Loucy (cell line): ENCODE measurements at regions not wholly inside any gene's neighbourhood (a gene's known extent, or its start where the extent isn't known, plus 50 kb on each side); places are given as distances from the start of the nearest gene placed in this dataset.

ENCODE experiments used
- H2AFZ ChIP-seq: fragments of 200-600 bp; sonication (generic); 2 replicates; pipeline ENCODE4 v1.6.0; 2016; ENCODE audit warnings: antibody characterized with exemption, mild to moderate bottlenecking, low read length, moderate library complexity
- H3F3A ChIP-seq: fragments of 200-600 bp; 2 replicates; pipeline ENCODE4 v1.6.0; 2016; ENCODE audit warnings: antibody characterized with exemption, low read depth, mild to moderate bottlenecking
- H3K27me3 ChIP-seq: fragments of 200-600 bp; sonication (generic); 2 replicates; pipeline ENCODE4 v1.6.1; 2014; ENCODE audit warnings: low read length, mild to moderate bottlenecking; ENCODE audit not compliant: insufficient read depth, poor library complexity, severe bottlenecking
- H3K36me3 ChIP-seq: fragments of 200-600 bp; sonication (generic); 2 replicates; pipeline ENCODE4 v1.6.1; 2016; ENCODE audit warnings: low read length; ENCODE audit not compliant: insufficient read depth
- H3K4me1 ChIP-seq: fragments of 200-600 bp; sonication (generic); 2 replicates; pipeline ENCODE4 v1.5.1; 2014; ENCODE audit warnings: low read length, mild to moderate bottlenecking; ENCODE audit not compliant: insufficient read depth, poor library complexity, severe bottlenecking
- H3K4me2 ChIP-seq: fragments of 200-600 bp; sonication (generic); 2 replicates; pipeline ENCODE4 v1.6.0; 2014; ENCODE audit warnings: antibody characterized with exemption, low read length, low read depth, mild to moderate bottlenecking; ENCODE audit not compliant: poor library complexity, severe bottlenecking
- H3K4me3 ChIP-seq: fragments of 200-600 bp; sonication (generic); 2 replicates; pipeline ENCODE4 v1.5.1; 2014; ENCODE audit warnings: low read length, mild to moderate bottlenecking, mixed read lengths; ENCODE audit not compliant: poor library complexity, severe bottlenecking
- H3K79me2 ChIP-seq: fragments of 200-600 bp; sonication (generic); 2 replicates; pipeline ENCODE4 v1.6.1; 2014; ENCODE audit warnings: low read length; ENCODE audit not compliant: insufficient read depth
- H3K9ac ChIP-seq: fragments of 200-600 bp; sonication (generic); 2 replicates; pipeline ENCODE4 v1.6.0; 2014; ENCODE audit warnings: mild to moderate bottlenecking, low read depth, low read length, moderate library complexity; ENCODE audit not compliant: poor library complexity, severe bottlenecking
- H3K9me2 ChIP-seq: fragments of 200-600 bp; sonication (generic); replicated peaks from 2 replicates; pipeline ENCODE4 v1.6.1; 2016; ENCODE audit warnings: low read depth, low read length, mixed read lengths
- H3K9me3 ChIP-seq: fragments of 200-600 bp; sonication (generic); 2 replicates; pipeline ENCODE4 v1.6.1; 2014; ENCODE audit warnings: mild to moderate bottlenecking, antibody characterized with exemption, low read length, low read depth; ENCODE audit not compliant: insufficient read depth
- H4K20me1 ChIP-seq: fragments of 200-600 bp; sonication (generic); 2 replicates; pipeline ENCODE4 v1.6.0; 2014; ENCODE audit warnings: antibody characterized with exemption, low read length, mild to moderate bottlenecking; ENCODE audit not compliant: insufficient read depth, poor library complexity, severe bottlenecking
- CTCF ChIP-seq: fragments of 200-600 bp; sonication (generic); conservative IDR thresholded peaks from 2 replicates; pipeline ENCODE4 v1.5.1; 2014; ENCODE audit warnings: mild to moderate bottlenecking, antibody characterized with exemption, low read length
- EZH2phosphoT487 ChIP-seq: fragments of 200-600 bp; IDR thresholded peaks from 2 replicates; pipeline ENCODE4 v1.6.1; 2018; ENCODE audit warnings: antibody characterized with exemption, mild to moderate bottlenecking, moderate library complexity, borderline replicate concordance

GRCh38 chr12:24381790-24382189 lies 432.3 kb upstream of the SOX5 start:
- H3K27me3 ChIP-seq, result no peaks in the 10 kb centered on the region
- no peak overlapping the region for H3K4me2 ChIP-seq
- no peak overlapping the region for H2AFZ ChIP-seq
- H3K36me3 ChIP-seq, result no peaks in the 10 kb centered on the region
- H3F3A ChIP-seq, result no peaks in the 10 kb centered on the region
- no peak overlapping the region for H3K4me3 ChIP-seq
- peaks cover 17% of the 10 kb centered on the region for H3K4me1 ChIP-seq
- H3K79me2 ChIP-seq, result no peaks in the 10 kb centered on the region
- TF ChIP-seq EZH2phosphoT487 (no peak), CTCF (no peak)
- no peaks in the 10 kb centered on the region for H3K9me3 ChIP-seq
- no peaks in the 10 kb centered on the region for H3K9me2 ChIP-seq
- no peaks in the 10 kb centered on the region for H4K20me1 ChIP-seq
- H3K9ac ChIP-seq, result no peak overlapping the region

- H3K9me3 ChIP-seq, result no peaks in the 10 kb centered on the region
- H3K36me3 ChIP-seq, result no peaks in the 10 kb centered on the region
- no peaks in the 10 kb centered on the region for H3K9me2 ChIP-seq
- H3K4me2 ChIP-seq, result no peak overlapping the region
- H2AFZ ChIP-seq, result no peak overlapping the region
- no peak overlapping the region for H3K9ac ChIP-seq
- no peak overlapping the region for H3K4me3 ChIP-seq
- peaks cover 17% of the 10 kb centered on the region for H3K4me1 ChIP-seq
- TF ChIP-seq EZH2phosphoT487, result no peak
- no peak for TF ChIP-seq CTCF
- no peaks in the 10 kb centered on the region for H4K20me1 ChIP-seq
- no peaks in the 10 kb centered on the region for H3K27me3 ChIP-seq
- no peaks in the 10 kb centered on the region for H3F3A ChIP-seq
- no peaks in the 10 kb centered on the region for H3K79me2 ChIP-seq
These were observed 430.5 kb upstream of the SOX5 start for GRCh38 chr12:24379861-24380521.

- no peaks in the 10 kb centered on the region for H3K27me3 ChIP-seq
- H3F3A ChIP-seq, result no peaks in the 10 kb centered on the region
- no peak overlapping the region for H2AFZ ChIP-seq
- no peak overlapping the region for H3K4me3 ChIP-seq
- H3K9ac ChIP-seq, result no peak overlapping the region
- no peaks in the 10 kb centered on the region for H3K36me3 ChIP-seq
- H3K4me2 ChIP-seq, result peak overlapping the region; percentile 63
- no peaks in the 10 kb centered on the region for H3K79me2 ChIP-seq
- TF ChIP-seq EZH2phosphoT487, result no peak
- TF ChIP-seq CTCF, result no peak
- H3K4me1 ChIP-seq, result peaks cover 17% of the 10 kb centered on the region
- no peaks in the 10 kb centered on the region for H3K9me3 ChIP-seq
- H4K20me1 ChIP-seq, result no peaks in the 10 kb centered on the region
- H3K9me2 ChIP-seq, result no peaks in the 10 kb centered on the region
These were observed 430.0 kb upstream of the SOX5 start for GRCh38 chr12:24379433-24379832.
